ENCODE measurements at regions not wholly inside any gene's neighbourhood (a gene's known extent, or its start where the extent isn't known, plus 50 kb on each side); places are given as distances from the start of the nearest gene placed in this dataset.

DNA sequence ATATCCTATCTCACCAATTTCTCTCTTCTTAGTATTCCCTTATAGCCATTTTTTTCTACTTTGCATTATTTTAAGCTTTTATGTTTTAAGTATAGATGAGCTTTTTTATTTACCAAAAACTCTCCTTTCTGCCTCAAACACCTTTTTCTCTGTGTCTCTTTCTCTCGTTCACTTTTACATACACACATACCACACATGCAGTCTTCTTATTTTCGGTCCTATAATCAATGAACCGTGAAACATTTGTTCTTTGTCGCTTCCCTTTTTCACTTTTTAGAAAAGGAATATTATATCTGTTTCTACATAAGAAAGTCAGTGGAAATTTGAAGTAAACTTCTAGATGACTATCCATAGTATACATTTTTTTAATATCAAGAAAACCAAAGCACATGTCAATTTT is 183.2 kb downstream of the MRPL39 start:
- no peak for TF ChIP-seq POLR2A (IDR thresholded peaks at IDR 0.05)
- TF ChIP-seq EP300 (IDR thresholded peaks at IDR 0.05; ENCODE audit: low read depth): no peak

All from transverse colon (tissue), 1 donor.